Smooth muscle cell (in vitro differentiated cells): ENCODE measurements at regions not wholly inside any gene's neighbourhood (a gene's known extent, or its start where the extent isn't known, plus 50 kb on each side); places are given as distances from the start of the nearest gene placed in this dataset.

Experiments
- DNase-seq: peaks from one replicate; lab custom pipeline; 2025; ENCODE audit not compliant: unreplicated experiment; lab: John Stamatoyannopoulos, UW
- H2AFZ ChIP-seq: fragments of 200-600 bp; sonication (generic); 2 replicates; pipeline ENCODE4 v1.6.0; 2016; ENCODE audit warnings: antibody characterized with exemption, low read depth, mild to moderate bottlenecking
- H3F3A ChIP-seq: fragments of 200-600 bp; sonication (generic); 2 replicates; pipeline ENCODE4 v1.6.0; 2017; ENCODE audit warnings: antibody characterized with exemption, low read depth
- H3K27ac ChIP-seq: fragments of 200-600 bp; sonication (generic); 2 replicates; pipeline ENCODE4 v1.5.1; 2016; ENCODE audit warnings: low read depth, mild to moderate bottlenecking
- H3K27me3 ChIP-seq: fragments of 200-600 bp; sonication (generic); 2 replicates; pipeline ENCODE4 v1.6.1; 2016; ENCODE audit warnings: low read depth, mild to moderate bottlenecking
- H3K36me3 ChIP-seq: fragments of 200-600 bp; sonication (generic); 2 replicates; pipeline ENCODE4 v1.5.1; 2016; ENCODE audit warnings: low read depth
- H3K4me1 ChIP-seq: fragments of 200-600 bp; sonication (generic); 2 replicates; pipeline ENCODE4 v1.5.1; 2016; ENCODE audit warnings: low read depth
- H3K4me2 ChIP-seq: fragments of 200-600 bp; sonication (generic); 2 replicates; pipeline ENCODE4 v1.6.0; 2016; ENCODE audit warnings: mild to moderate bottlenecking
- H3K4me3 ChIP-seq: fragments of 200-600 bp; sonication (generic); 2 replicates; pipeline ENCODE4 v1.5.1; 2016; ENCODE audit warnings: mild to moderate bottlenecking
- H3K79me2 ChIP-seq: fragments of 200-600 bp; sonication (generic); 2 replicates; pipeline ENCODE4 v1.6.0; 2016; ENCODE audit warnings: low read depth, mild to moderate bottlenecking
- H3K9ac ChIP-seq: fragments of 200-600 bp; sonication (generic); 2 replicates; pipeline ENCODE4 v1.6.0; 2016; ENCODE audit warnings: low read depth
- H3K9me3 ChIP-seq: fragments of 200-600 bp; sonication (generic); replicated peaks from 2 replicates; pipeline ENCODE4 v1.5.1; 2016; ENCODE audit warnings: low read depth
- H4K20me1 ChIP-seq: fragments of 200-600 bp; sonication (generic); 2 replicates; pipeline ENCODE4 v1.6.0; 2016; ENCODE audit warnings: low read depth
- WGBS: methylation state at CpG from one replicate; pipeline ENCODE4 v1.1.7; 2016; ENCODE audit warnings: low lambda C conversion rate; 5-methylcytosine and 5-hydroxymethylcytosine counted together
- TF ChIP-seq, protein P1 (sequence below): fragments of 200-600 bp; sonication (generic); IDR thresholded peaks from 2 replicates; pipeline ENCODE4 v1.5.1; 2017; ENCODE audit warnings: borderline replicate concordance, mild to moderate bottlenecking, antibody characterized with exemption; ENCODE audit not compliant: insufficient read depth, poor library complexity, severe bottlenecking

DNA sequence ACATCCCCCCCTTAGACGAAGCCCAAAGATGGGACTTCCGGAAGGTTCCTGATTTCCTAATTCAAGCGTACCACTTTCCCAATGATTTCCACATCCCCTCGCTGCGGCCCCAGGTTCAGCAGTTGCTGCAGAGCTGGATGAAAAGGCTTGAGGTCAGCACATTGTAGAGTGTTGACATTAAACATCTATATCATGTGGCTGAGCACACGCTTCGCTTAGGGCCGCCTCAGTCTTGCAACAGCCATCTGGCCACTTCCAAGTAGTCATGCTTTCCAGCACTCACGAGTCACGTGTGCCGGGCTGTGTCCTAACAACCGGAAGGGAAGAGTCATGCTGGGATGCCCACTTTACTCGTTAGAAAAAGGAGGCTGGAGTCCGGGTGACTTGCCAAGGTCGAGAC, 340.6 kb upstream of the IRX4 start:
- H3F3A ChIP-seq = no peaks in the 10 kb centered on the region
- no peaks in the 10 kb centered on the region for H3K36me3 ChIP-seq
- H3K27me3 ChIP-seq = no peaks in the 10 kb centered on the region
- H4K20me1 ChIP-seq = no peaks in the 10 kb centered on the region
- no peak overlapping the region for H3K4me3 ChIP-seq
- DNase-seq = no peak
- no peaks in the 10 kb centered on the region for H3K79me2 ChIP-seq
- TF ChIP-seq, protein P1, sequence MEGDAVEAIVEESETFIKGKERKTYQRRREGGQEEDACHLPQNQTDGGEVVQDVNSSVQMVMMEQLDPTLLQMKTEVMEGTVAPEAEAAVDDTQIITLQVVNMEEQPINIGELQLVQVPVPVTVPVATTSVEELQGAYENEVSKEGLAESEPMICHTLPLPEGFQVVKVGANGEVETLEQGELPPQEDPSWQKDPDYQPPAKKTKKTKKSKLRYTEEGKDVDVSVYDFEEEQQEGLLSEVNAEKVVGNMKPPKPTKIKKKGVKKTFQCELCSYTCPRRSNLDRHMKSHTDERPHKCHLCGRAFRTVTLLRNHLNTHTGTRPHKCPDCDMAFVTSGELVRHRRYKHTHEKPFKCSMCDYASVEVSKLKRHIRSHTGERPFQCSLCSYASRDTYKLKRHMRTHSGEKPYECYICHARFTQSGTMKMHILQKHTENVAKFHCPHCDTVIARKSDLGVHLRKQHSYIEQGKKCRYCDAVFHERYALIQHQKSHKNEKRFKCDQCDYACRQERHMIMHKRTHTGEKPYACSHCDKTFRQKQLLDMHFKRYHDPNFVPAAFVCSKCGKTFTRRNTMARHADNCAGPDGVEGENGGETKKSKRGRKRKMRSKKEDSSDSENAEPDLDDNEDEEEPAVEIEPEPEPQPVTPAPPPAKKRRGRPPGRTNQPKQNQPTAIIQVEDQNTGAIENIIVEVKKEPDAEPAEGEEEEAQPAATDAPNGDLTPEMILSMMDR = no peak
- 86% methylated on average over 15 of the region's 15 CpGs for WGBS
- H3K9me3 ChIP-seq = no peaks in the 10 kb centered on the region
- no peak overlapping the region for H3K4me2 ChIP-seq
- H2AFZ ChIP-seq = no peak overlapping the region
- H3K27ac ChIP-seq = no peak overlapping the region
- H3K4me1 ChIP-seq = no peaks in the 10 kb centered on the region
- no peak overlapping the region for H3K9ac ChIP-seq

DNA sequence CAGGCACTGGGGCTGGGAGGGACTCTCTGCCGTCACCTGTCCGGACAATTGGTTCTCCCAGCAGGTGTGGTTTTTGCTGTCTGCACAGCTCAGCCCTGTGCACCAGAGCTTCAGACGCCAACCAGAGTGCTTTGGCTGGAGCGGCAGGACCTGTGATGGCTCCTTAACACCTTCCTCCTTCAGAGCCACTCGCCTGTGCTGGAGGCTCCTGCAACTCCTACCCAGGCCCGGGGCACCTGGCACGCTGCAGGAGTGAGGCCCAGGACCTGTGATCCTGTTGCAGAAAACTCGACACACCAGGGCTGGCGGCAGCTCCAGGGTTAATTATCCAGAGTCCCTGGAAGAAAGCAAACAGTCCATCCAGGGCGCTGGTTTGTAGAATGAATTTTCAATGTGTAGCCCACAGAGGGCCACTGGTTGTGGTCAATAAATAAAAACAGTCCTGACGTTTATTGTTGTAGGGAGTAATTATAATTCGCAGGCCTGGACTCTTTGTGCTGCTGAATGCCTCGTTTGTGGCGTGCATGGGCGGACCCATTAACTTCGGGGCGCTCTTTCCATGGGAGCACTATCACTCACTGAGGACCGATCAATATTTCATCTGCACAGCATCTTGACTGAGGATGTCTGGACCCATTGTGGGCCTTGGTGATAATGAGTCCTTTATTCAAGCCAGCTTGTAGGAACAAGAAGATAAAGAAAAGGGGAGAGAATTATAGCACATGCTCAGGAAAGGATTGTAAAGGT, 339.7 kb upstream of the IRX4 start:
- H2AFZ ChIP-seq = no peak overlapping the region
- H3K27ac ChIP-seq = no peak overlapping the region
- H3K4me2 ChIP-seq = no peak overlapping the region
- no peaks in the 10 kb centered on the region for H3K9me3 ChIP-seq
- H3K79me2 ChIP-seq = no peaks in the 10 kb centered on the region
- no peak overlapping the region for H3K4me3 ChIP-seq
- H3K36me3 ChIP-seq = no peaks in the 10 kb centered on the region
- no peak for DNase-seq
- no peaks in the 10 kb centered on the region for H3K27me3 ChIP-seq
- 91% methylated on average over 18 of the region's 18 CpGs for WGBS
- H3F3A ChIP-seq = no peaks in the 10 kb centered on the region
- TF ChIP-seq, protein P1 = no peak
- no peaks in the 10 kb centered on the region for H3K4me1 ChIP-seq
- no peak overlapping the region for H3K9ac ChIP-seq
- H4K20me1 ChIP-seq = no peaks in the 10 kb centered on the region

DNA sequence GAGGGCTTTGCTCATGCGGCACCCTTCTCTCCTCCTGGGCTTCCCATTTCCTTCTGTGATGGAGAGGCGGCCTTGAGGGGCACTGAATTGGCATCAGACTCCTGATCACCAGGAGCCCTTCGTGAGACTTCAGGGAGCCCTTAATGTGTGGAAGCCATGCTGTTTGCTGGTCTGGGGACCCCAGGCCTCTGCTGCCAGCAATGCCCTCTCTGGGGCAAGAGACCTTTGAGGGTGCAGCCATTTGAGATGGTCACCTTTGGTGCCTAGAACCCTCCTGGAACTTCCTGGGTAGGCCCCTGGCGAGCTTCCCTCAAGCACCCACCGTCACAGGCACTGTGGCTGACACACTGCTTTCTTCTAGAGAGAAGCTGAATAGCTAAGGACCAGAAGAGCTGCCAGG, 338.7 kb upstream of the IRX4 start:
- 93% methylated on average over 5 of the region's 5 CpGs for WGBS
- no peak overlapping the region for H3K4me2 ChIP-seq
- no peaks in the 10 kb centered on the region for H3F3A ChIP-seq
- TF ChIP-seq, protein P1 = no peak
- H3K27me3 ChIP-seq = no peaks in the 10 kb centered on the region
- no peaks in the 10 kb centered on the region for H3K36me3 ChIP-seq
- H3K4me1 ChIP-seq = no peaks in the 10 kb centered on the region
- no peaks in the 10 kb centered on the region for H3K79me2 ChIP-seq
- no peak overlapping the region for H2AFZ ChIP-seq
- H3K9ac ChIP-seq = no peak overlapping the region
- H4K20me1 ChIP-seq = no peaks in the 10 kb centered on the region
- no peak overlapping the region for H3K4me3 ChIP-seq
- DNase-seq = no peak
- H3K9me3 ChIP-seq = no peaks in the 10 kb centered on the region
- H3K27ac ChIP-seq = no peak overlapping the region

DNA sequence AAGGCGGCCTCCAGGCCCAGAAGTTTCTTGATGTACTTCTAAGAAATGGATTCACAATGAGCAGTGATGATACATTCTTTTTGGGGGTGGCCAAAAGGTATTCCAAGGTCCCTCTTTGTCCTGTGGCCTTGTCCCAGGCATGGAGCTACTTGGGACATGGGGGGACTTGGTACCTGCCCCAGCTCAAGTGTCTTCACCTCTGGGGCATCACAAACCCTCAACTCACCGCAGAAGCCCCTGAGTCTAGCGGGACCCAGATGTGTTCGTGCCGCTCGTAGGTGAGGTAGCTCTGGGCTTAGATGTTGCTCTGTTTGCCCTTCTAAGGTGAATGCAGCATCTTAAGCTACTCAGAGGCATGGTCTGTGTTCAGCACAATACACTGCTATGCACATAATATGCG, 338.0 kb upstream of the IRX4 start:
- WGBS = 85% methylated on average over 7 of the region's 7 CpGs
- no peaks in the 10 kb centered on the region for H4K20me1 ChIP-seq
- TF ChIP-seq, protein P1 = no peak

More for the DNA sequence above, 338.0 kb upstream of the IRX4 start:
- H3K4me1 ChIP-seq = no peaks in the 10 kb centered on the region
- H3F3A ChIP-seq = no peaks in the 10 kb centered on the region
- no peak overlapping the region for H3K27ac ChIP-seq
- no peak overlapping the region for H2AFZ ChIP-seq
- H3K4me2 ChIP-seq = no peak overlapping the region
- peaks cover 5% of the 10 kb centered on the region for H3K27me3 ChIP-seq
- no peak overlapping the region for H3K9ac ChIP-seq
- no peaks in the 10 kb centered on the region for H3K9me3 ChIP-seq
- no peak overlapping the region for H3K4me3 ChIP-seq
- no peak for DNase-seq
- H3K36me3 ChIP-seq = no peaks in the 10 kb centered on the region
- no peaks in the 10 kb centered on the region for H3K79me2 ChIP-seq
